Activated CD8-positive, alpha-beta memory T cell treated with anti-CD3 and anti-CD28 coated beads for 36 hours (primary cell): ENCODE measurements at regions not wholly inside any gene's neighbourhood (a gene's known extent, or its start where the extent isn't known, plus 50 kb on each side); places are given as distances from the start of the nearest gene placed in this dataset.

Experiments used
- CTCF ChIA-PET: fragments of 350-600 bp; sonication (Branson Sonifier 250); formaldehyde crosslinking; loops from one replicate; lab custom pipeline; 2021; ENCODE audit warnings: antibody characterized with exemption; lab: Charles Lee
- POLR2A ChIA-PET: fragments of 350-600 bp; sonication (Branson Sonifier 250); formaldehyde crosslinking; loops from one replicate; lab custom pipeline; 2021; ENCODE audit warnings: antibody characterized with exemption; lab: Charles Lee

DNA sequence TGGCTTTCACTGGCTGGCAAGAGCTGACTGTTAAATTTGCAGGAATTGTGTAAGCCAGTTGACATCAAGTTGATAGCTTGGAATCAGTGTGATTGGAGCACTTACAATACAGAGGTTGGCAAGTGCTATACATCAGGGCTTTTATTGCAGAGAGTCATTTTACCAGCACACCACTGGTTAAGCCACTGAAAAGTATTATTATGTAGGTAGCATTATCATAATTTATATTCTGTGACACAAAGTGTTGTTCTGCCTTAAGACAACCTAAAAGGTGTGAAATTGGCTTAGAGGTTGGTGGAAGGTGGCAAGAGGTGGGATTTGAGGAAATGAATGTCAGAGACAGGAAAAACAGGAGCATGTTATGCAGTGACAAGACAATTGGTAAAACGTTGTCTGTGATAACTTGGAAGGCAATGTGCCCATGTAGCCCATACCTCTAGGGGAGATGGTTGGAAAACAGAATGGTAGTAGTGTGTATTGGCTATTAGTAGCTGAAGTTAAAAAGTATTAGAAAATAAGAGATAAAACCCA lies 172.9 kb upstream of the PRICKLE1 start:
- CTCF ChIA-PET = no interaction called here
- POLR2A ChIA-PET = no interaction called here

DNA sequence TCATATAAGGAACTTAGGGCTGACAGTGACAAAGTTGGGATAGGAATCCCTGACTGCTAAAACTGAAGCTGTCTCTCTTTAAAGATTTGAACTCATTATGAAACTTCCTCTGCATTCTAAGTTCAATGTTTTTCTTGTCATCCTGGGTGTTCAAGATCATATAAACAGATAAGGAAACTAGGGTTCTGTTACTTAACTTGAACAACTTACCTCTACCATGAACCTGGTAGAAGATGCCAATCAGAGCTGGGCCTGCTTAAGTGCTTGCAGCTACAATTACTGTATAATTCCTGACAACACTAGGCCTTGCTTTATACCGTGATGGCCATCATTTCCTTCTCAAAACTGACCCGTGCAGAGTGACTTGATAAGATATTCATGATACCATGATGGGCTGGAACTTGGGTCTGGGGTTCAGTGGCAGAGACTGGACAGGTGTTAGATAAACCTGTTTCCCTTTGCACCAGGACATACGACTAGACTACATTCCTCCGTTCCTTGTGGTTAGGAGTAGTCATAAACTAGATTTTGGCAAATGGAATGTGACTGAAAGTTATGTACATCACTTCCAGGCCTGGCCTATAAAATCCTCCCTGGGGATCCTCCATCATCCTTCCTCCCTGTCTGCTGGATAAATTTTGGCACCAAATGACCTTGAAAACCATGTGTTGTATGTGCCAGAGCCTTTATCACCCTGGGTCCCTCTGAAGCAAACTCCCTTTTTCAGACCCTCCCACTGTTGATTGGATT lies 172.2 kb upstream of the PRICKLE1 start:
- POLR2A ChIA-PET = no interaction called here
- CTCF ChIA-PET = no interaction called here

DNA sequence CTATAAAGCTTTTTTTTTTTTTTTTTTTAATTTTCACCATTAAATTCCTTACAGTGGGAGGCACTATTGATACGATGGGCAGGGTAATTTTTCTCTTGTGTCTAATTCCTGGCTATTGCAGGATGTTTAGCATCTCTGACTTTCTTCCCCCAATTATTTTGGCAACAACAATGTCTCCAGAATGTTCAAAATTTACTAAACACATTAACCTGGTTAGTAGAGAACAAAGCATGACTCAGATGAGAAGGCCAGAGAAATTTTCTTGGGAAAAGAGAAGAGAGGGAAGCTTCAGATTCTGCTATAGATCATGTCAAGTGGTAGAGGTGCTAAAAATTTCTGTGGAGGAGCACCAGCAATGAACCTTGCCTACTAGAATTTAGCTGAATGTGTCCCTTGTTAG lies 171.5 kb upstream of the PRICKLE1 start:
- POLR2A ChIA-PET = no interaction called here
- CTCF ChIA-PET = no interaction called here

DNA sequence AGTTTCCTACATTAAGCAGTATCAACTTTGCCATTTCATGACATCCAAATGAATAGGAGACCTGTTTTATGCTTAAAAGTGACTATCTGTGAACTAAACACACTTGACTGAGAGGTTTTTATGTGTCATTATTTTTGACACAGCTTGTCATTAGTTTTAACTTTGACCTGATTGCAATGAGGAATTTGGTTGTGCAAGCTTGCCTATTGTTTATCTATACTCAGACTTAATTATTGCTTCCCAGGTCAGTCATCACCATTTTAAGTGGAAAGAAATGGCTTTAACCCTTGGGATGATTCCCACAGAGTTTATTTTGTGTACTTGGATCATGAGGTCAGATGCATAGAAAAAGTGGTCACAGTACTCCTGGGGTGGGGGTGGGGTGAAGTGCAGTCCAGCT lies 171.0 kb upstream of the PRICKLE1 start:
- POLR2A ChIA-PET = no interaction called here
- CTCF ChIA-PET = no interaction called here

DNA sequence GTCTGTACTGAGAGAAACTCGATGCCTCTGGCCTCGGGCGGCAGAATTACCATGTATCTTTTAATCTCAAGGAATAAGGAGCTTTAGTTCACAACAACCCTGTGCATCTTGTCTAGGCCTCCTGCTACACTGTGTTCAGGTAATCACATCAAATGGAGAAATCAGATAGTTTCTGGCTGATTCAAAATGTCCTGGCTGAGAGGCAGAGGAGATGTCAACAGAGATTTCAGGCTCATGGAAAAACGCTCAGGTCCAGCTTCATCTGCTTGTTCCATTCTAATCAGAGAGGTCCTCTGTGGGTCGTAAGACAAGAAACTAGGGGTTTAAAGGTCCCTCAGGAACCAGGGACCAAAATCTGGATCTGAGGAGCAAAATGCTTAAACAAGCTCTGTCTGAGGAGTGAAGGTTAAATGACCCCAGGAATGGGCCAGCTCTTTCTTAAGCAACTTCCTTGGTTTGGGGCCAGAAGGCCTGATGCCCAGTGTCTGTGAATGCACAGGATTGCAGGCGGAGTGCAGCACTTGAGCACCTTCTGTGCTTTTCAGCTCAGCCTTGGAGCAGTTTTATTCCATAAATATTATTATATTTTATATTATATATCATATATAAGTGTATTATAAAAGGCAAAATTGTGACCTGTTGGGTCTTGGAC lies 170.2 kb upstream of the PRICKLE1 start:
- POLR2A ChIA-PET = no interaction called here
- CTCF ChIA-PET = no interaction called here

DNA sequence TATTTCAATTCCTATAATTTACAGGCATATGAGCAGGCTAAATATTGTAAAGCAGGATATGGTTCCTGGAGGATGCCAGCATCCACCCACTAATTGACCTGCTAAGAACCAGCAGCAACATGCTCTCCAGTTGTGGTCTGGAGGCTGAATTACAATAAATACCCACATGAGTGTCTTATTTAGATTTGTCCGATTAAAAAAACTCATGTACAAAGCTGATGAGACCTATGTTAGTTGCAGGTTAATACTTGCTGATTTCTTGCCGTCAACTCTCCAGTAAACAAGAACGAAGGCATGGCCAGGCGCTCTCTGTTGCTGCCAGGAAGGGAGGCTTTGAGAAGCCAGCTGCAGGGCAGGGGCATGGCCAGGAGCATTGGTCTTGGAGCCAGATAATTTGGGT lies 169.3 kb upstream of the PRICKLE1 start:
- POLR2A ChIA-PET = no interaction called here
- CTCF ChIA-PET = no interaction called here

DNA sequence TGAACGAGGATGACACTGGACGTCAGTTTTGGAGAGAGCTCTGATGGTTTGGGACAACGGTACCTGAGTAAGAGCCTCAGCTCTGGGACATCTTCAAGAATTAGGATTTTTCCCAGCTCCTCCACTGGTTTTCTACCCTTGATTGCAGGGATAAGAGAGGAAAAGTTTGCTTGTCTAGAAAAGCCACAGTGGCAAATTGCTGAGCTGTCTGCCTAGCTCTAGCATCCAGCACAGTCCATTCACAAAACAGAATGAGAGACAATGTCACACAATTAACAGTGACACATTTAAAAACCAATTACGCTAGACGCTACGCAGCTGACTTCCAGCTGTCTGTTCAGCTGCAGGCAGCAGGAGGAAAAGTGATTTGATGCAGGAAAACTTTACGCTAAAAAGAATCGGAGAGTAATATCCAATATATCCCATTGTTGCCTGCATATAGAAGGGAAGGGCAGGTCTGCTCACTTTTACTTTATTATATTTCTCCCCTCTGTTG lies 168.1 kb upstream of the PRICKLE1 start:
- CTCF ChIA-PET = no interaction called here
- POLR2A ChIA-PET = no interaction called here

DNA sequence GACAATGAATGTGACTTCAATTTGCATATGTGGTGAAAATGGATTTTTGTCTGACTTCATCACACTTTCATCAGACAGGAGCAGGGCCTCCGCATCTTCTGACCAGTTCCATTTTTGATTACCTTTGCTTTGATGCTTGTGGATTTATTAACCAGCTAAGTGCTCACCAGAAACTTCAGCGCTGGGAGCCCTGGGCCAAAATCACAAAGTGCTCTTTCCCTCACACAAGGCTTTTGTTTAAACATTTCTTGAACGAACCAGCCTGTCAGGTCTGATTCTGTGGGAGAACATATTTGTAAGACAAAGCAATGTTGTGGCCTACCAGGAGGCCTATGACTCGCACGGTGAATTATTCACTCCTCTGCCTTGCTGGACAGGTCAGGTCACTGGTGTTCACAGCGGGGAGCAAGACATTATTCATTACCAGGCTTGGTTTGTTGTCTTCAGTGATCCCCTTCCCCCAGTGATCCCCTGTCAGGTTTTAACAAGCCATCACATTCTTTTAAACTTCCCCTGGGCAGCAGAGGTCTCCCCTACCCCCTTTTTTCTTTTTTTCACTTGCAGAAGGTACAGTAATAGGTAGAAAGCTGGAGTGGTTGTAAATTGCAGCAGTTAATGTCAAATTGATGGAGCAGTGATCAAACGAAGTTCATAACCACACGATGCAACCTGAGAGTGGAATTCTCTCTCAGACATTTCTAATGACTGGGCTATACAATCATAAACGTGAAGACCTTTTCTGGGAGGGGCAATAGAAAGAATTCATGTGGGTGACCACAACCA lies 167.5 kb upstream of the PRICKLE1 start:
- ChIA-PET POLR2A (no interaction called here), CTCF (no interaction called here)

DNA sequence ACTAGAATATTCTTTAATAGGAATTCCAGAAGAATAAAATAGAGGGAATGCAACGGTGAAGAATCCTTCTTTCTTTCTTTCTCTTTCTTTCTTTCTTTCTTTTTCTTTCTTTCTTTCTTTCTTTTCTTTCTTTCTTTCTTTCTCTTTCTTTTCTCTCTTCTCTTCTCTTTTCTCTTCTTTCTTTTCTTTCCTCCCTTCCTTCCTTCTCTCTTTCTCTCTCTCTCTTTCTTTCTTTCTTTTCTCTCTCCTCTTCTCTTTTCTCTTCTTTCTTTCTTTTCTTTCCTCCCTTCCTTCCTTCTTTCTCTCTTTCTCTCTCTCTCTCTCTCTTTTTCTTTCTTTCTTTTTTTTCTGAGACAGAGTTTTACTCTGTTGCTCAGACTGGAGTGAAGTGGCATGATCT lies 160.8 kb upstream of the PRICKLE1 start:
- ChIA-PET CTCF (no interaction called here), POLR2A (no interaction called here)

DNA sequence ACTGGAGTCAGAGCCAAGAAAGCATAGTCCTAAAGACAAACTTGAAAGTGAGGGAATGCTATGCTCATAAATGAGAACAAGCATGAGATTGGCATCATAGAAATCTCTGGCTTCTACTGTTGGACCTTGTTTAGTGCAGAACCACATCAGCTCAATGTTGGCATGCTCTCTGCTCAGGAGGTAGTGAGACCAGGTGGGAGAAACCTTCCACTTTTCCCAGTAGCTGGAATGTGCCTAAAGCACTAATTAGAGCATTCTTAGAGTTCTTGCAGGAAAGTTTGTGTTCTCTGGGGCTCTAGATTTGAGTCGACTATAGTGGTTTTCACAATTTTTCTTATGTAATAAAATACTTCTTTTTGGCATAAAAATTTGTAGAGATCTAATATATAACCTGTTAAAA lies 159.7 kb upstream of the PRICKLE1 start:
- CTCF ChIA-PET = no interaction called here
- POLR2A ChIA-PET = no interaction called here

DNA sequence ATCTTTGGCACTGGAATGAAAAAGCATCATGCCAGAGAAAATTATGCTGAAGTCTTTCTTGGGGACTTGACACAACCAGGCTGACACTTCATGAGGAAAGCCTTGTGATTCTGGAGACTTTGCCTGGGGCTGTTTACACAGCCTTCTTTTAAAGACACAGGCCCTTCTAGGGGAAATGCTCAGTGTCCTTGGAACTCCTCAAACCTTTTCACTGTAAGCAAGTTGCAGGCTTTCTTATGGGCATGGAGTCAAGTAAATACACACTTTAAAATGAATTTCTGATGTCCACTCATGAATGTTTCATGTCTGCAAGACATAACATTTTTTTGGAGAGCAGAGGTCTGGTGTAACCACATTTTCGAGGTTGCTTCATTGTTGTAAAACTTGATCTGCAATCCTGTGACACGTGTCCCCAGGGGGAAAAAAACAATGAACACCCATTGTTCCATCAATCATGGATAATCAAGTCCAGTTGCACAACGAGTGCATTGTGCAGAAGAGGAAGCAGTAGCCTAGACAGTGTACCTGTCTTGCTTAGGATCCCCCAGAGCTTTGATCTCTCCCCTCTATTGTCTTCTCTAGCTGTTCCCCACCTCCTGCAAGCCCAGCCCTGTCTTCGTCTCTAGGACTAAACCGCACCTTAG lies 155.1 kb upstream of the PRICKLE1 start:
- ChIA-PET CTCF (no interaction called here), POLR2A (no interaction called here)

DNA sequence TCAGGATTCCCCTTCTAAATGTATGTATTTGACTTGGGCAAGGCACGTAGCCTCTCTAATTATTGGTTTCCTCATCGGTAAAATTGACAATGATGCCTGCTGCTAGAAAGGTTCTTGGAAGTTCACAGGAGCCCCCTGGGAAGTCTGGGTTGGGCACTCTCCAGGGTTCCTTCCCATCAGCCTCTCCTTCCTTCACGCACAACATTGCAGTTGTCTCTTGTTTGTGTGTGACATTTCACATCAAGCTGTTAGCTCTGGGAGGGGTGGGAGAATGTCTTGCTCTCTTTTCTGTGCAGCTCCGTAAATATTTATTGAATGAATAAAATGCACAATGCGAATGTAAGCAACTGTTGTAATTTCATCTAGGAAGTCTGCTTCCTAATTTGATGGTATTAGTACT lies 153.2 kb upstream of the PRICKLE1 start:
- CTCF ChIA-PET = no interaction called here
- POLR2A ChIA-PET = no interaction called here

DNA sequence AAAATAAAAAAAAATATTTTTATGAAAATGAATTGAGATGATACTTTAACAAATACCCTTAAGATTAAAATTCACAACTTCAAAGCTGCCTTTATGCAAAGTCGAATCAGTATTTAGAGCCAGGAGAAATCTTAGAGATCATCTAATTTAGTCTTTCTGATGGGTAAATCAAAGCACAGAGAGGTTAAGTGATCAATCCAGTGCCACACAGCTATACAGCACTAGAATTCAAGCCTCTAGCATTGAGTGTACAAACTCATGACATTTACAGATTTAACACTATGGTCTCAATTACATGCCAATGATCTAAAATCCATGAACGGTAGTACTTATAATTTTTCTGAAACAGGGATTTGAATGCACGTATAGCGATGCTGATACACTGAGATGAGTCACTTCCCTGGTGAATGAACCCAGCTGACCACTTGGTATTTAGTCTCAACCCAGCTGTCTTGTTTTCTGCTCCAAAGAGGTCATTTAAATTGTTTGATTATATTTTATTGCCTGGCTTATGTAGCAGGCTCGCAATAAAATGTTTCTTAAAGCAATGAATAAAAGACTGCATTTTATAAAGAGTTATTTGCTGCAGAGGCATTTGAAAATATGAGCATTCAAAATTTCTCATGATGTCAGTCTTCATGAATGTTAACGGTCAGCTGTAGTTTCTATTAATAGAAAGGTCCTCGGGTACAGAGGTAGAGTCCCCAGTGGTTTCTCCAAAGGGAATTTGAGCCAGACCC lies 152.4 kb upstream of the PRICKLE1 start:
- ChIA-PET CTCF (no interaction called here), POLR2A (no interaction called here)

DNA sequence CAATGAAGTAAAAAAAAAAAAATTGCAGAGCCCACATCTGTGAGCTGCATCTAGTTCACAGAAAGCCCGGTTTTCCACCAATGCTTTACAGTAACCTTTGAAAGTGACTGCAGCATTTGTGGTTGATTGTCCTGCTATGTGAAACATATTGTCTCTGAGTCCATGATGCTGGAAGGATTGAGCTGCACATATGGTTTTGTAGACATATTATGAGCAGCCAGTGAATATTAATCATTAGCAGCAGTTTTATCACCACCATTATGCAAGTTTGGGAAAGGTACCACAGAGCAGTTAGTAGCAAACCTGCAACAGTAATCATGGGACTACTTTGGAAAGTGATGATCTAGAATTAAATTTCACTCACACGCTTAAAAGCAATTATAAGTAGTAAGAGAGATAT lies 151.5 kb upstream of the PRICKLE1 start:
- CTCF ChIA-PET = no interaction called here
- POLR2A ChIA-PET = no interaction called here

DNA sequence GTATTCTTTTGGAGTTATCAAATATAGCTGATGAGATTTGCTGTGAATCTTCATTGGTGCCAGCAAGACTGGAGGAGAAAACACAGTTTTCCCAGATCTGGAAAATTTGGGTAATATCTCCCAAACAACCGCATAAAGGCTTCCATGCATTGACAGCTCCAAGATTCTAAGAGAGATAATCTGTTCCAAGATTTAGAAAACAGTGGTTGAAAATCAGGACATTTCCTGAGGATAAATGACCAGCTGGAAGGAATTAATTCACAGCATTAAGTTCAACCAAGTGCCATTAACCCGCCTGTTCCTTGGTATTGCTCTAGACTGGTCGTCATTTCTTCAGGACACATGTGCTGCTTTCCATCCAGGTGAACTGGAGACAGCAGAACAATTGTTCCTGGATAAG lies 147.9 kb upstream of the PRICKLE1 start:
- ChIA-PET CTCF (no interaction called here), POLR2A (no interaction called here)

DNA sequence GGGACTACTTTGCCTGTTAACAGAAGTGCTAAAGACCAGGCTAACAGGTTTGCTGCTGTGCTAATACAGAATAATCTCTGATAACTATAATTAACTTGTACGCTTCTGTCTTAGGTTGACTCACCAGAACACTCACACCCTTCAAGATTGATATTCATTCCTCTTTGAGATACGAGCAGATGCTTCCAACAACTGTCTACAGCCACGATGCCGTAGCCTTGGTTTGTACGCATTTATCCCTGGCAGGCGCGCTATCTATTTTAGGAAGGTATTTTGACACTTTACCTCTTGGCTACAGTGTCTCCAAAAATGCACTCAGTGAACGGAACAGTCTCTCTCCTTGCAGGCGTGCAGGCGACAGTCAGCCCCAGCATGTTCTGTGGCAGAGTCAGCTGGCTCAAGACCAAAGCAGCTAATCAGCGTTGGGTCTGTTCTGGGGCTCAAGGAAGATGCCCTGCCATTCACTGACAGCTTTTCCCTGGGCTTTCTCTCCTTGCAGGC lies 146.4 kb upstream of the PRICKLE1 start:
- ChIA-PET POLR2A (no interaction called here), CTCF (no interaction called here)

DNA sequence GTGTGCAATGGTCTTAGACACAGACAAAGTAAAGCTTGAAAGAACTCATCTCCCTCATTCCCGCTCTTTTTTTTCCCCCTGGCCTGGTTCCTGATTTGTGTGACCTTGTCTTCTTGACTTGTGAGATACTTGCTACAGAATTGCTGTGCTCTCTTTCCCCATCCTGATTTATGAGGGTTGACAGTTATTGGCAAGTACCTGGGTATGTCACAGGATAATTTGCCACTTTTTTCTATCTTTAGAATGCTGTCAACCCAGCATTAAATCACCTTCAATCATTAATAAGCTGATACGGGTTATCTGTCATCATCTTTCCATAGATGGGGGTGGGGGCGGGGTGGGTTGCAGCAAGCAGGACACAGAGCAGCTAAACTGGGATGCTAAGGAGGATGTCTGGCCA lies 144.4 kb upstream of the PRICKLE1 start:
- ChIA-PET POLR2A (no interaction called here), CTCF (no interaction called here)

DNA sequence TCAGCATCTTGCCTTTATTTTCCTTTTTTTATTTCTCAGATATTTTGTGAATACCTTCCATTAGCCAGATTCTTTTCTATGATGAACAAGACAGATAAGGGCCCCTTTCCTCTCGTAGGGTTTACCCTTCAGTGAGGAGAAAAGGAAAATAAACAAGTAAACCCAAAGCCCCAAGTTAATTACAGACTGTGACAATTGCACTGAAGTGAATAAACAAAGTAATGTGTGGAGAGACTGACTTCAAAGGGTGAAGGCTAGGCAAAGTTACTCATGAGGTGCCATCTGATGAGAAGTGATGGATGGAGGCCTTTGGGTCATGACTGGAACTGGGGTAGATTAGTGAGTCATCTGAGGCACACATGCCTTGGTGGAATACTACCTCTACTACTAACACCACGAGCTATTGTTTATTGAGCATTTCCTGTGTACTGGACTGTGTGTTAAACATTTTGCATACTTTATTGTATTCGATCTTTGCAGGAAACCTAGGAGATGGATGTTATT lies 143.4 kb upstream of the PRICKLE1 start:
- POLR2A ChIA-PET = no interaction called here
- CTCF ChIA-PET = no interaction called here

DNA sequence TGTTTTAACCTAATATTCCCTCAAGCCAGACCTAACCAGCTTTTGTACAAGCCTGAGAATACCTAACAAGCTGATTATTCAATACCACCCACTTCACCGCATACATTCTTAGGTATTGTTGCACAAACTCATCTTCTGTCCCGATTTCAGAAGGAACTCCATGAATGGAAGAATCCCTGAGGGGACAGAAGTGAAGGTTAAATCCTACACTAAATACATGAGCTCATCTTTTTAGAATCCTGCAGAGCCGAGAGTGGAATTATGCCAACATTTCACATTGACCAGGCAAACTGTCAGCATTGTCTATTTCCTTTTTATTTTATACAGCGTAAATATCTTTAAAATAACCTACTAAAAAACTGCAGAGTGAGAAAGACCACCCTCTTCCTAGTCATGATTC lies 140.7 kb upstream of the PRICKLE1 start:
- CTCF ChIA-PET = no interaction called here
- POLR2A ChIA-PET = no interaction called here
